Activated CD4-positive, alpha-beta T cell treated with anti-CD3 and anti-CD28 coated beads, Interleukin-2, amount 10 ng/mL, durations not matched to agents 24 days and 14 days (primary cell): ENCODE measurements at regions not wholly inside any gene's neighbourhood (a gene's known extent, or its start where the extent isn't known, plus 50 kb on each side); places are given as distances from the start of the nearest gene placed in this dataset.

Experiments
- DNase-seq: peaks from one replicate; pipeline ENCODE4 v3.0.0; 2022
- H3K27ac Mint-ChIP-seq: one replicate; pipeline ENCODE4 v1.8.0; 2022; ENCODE audit warnings: mild to moderate bottlenecking, mixed read lengths
- H3K27me3 Mint-ChIP-seq: one replicate; pipeline ENCODE4 v1.8.0; 2022; ENCODE audit warnings: mixed read lengths
- H3K36me3 Mint-ChIP-seq: one replicate; pipeline ENCODE4 v1.8.0; 2022; ENCODE audit warnings: low read depth, mild to moderate bottlenecking, mixed read lengths
- H3K4me1 Mint-ChIP-seq: one replicate; pipeline ENCODE4 v1.8.0; 2021; ENCODE audit warnings: mixed read lengths
- H3K4me3 Mint-ChIP-seq: one replicate; pipeline ENCODE4 v1.8.0; 2022; ENCODE audit warnings: mild to moderate bottlenecking, moderate library complexity, mixed read lengths
- H3K9me3 Mint-ChIP-seq: one replicate; pipeline ENCODE4 v1.8.0; 2021; ENCODE audit warnings: mixed read lengths
- intact Hi-C: fragments of 100-400 bp; cut with micrococcal nuclease; formaldehyde crosslinking; loops from one replicate; pipeline ENCODE4 v1.15.1; 2023

DNA sequence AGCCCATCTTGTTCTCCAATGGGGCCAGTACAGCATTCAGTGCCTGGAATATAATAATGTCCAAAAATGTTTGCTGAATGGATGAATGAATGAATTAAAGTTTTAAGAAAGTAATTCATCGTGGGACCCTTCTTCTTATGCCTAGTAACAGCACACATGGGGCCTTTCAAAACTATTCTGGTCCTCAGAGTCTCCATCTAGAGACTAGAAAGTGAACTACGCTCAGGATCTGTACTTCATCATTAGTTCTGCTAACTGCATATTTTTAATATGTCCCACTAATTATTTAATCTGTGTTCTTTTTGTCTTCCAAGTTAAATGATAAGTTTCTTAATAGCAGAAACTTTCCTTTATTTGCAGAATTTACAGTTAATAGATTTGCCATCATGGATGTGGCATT is 172.5 kb downstream of the SMAD2 start:
- peak; percentile 51 for DNase-seq
- Mint-ChIP-seq H3K36me3 (no peaks in the 10 kb centered on the region), H3K27ac (no peak overlapping the region), H3K4me3 (no peak overlapping the region), H3K4me1 (no peaks in the 10 kb centered on the region), H3K27me3 (peaks cover 14% of the 10 kb centered on the region), H3K9me3 (peaks cover 6% of the 10 kb centered on the region)
- intact Hi-C loops = no loop called here

DNA sequence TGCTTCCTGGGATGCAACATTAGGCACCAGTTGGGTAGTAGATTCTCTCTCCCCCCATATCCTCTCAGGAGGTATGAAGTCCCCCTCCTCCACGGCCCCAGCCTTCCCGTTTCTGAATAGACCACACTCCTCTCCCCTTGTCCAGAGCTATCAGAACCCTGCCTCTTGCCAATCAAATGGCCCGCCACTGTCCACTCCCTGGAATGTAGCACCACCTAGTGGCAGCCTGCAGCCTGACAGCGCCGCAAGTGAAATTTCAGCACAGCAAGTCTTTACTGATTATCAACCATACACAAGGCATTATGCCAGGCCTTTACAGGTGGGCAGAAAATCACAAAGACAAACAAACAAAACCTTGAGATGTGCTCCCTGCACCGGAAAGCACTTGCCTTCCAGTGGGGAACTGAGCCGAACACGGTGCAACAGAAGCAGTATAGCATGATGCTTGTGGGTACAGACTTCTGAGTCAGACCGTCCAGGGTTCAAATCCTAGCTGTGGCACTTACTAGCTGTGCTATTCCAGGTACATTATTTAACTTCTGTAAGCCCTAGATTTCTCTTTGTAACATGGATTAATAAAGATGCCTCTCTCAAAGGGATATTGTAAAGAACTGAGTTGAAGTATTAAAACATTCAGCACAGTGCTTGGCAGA is 174.0 kb downstream of the SMAD2 start:
- no peaks in the 10 kb centered on the region for H3K36me3 Mint-ChIP-seq
- intact Hi-C loops = no loop called here
- H3K4me3 Mint-ChIP-seq = no peak overlapping the region
- peaks cover 7% of the 10 kb centered on the region for H3K27me3 Mint-ChIP-seq
- peaks cover 6% of the 10 kb centered on the region for H3K9me3 Mint-ChIP-seq
- H3K27ac Mint-ChIP-seq = no peak overlapping the region
- no peaks in the 10 kb centered on the region for H3K4me1 Mint-ChIP-seq
- DNase-seq = peak; percentile 88

DNA sequence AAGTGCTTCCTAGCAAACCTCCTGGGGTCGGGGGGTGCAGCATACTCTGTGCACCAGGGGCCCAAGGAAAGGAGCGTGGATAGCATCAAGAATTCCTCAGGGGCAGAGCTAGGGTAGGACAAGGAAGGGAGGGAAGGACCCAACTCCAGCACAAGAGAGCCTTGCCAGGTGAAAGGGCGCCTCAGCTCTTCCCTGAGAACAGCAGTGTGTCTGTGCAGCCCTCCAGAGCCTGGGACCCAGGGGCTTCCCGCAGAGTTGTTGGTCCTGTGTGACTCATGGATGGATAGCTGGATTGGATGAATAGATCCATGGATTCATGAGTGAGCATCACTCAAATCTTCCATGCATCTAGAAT is 175.4 kb downstream of the SMAD2 start:
- no peaks in the 10 kb centered on the region for H3K36me3 Mint-ChIP-seq
- intact Hi-C loops = no loop called here
- no peaks in the 10 kb centered on the region for H3K4me1 Mint-ChIP-seq
- H3K27me3 Mint-ChIP-seq = peaks cover 3% of the 10 kb centered on the region
- peaks cover under 1% of the 10 kb centered on the region for H3K9me3 Mint-ChIP-seq
- peak; percentile 52 for DNase-seq
- no peak overlapping the region for H3K27ac Mint-ChIP-seq
- H3K4me3 Mint-ChIP-seq = no peak overlapping the region

DNA sequence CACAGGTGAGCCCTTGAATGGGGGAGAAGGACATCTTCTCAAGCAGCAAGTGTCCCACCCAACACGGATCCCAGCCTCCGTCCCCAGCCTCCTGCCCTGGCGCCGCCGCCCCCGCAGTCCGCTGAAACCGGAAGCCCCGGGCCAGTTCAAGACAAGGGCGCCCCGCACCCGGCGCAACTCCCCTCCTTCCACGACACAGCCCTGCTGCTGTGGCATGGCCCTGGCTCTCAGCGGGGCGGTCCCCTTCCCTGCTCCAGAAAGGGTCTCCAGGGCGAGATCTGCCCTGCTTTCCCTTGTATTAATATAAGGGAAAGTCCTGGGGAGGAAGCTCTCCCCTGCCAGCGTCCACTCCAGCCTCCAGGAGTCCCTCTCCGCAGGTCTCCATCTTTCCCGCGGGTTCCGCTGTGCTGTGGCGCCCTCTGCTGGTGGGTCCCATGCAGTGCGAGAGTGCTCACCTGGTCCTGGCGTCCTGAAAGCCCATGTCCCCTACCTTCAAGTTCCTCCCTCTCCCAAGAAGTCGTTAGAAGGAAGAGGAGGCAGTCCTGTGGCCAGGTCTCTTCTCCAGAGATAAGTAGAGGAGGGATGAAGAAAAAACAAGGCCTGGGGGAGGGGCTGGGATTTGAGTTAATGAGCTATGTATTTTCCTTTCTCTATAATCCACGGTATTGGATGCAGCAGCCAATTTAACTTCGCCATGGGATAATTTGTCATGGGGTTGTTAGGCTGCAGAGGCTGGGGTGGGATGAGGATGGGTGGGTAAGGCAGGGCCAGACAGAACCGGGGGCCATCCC is 176.0 kb downstream of the SMAD2 start:
- H3K36me3 Mint-ChIP-seq = no peaks in the 10 kb centered on the region
- intact Hi-C loops = no loop called here
- no peaks in the 10 kb centered on the region for H3K9me3 Mint-ChIP-seq
- H3K4me3 Mint-ChIP-seq = no peak overlapping the region
- peaks cover 3% of the 10 kb centered on the region for H3K27me3 Mint-ChIP-seq
- peak; percentile 88 for DNase-seq
- H3K4me1 Mint-ChIP-seq = peaks cover under 1% of the 10 kb centered on the region
- H3K27ac Mint-ChIP-seq = no peak overlapping the region

DNA sequence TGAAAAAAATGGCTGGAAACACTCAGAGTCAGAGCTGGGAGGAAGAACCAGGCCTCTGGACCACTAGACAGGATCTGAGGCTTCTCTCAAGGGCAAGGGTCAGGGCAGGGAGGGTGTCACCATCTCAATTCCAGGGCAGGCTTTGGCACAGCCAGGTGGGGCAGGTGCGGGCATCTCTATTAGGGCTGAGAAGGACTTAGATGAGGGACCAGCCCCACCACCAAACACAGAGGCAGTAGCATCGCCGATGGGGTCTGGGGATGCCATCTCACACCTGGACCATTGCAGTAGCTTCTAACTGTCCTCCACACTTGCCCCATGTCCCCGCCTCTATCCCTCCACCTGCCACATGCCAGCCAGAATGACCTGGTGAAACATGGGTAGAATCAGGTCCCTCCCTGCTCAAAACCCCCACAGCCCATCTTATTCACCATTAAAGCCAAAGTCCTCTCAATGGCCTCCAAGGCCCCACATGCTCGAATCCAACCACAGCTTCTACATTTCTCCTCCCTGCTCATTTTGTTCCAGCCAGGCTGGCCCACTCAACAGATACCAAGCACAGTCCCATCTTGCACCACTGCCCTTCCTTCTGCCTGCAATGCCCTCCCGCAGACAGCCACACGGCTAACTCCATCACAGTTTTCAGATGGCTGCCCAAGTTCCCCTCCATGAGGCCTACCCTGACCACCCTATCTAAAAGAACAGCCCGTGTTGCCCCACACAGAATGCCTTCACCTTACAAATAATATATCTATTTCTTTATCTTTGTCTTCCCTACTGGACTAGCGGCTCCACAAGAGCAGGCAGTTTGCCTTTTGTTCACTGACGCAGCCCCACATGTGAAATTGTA is 177.4 kb downstream of the SMAD2 start:
- H3K4me3 Mint-ChIP-seq = no peak overlapping the region
- H3K36me3 Mint-ChIP-seq = no peaks in the 10 kb centered on the region
- intact Hi-C loops = loop anchor here (2.0 kb wide), 1 partner anchor 538 kb away; no protein-coding TSS in a partner anchor
- no peaks in the 10 kb centered on the region for H3K9me3 Mint-ChIP-seq
- peaks cover 4% of the 10 kb centered on the region for H3K4me1 Mint-ChIP-seq
- peaks cover 5% of the 10 kb centered on the region for H3K27me3 Mint-ChIP-seq
- H3K27ac Mint-ChIP-seq = no peak overlapping the region
- DNase-seq = peak; percentile 53

DNA sequence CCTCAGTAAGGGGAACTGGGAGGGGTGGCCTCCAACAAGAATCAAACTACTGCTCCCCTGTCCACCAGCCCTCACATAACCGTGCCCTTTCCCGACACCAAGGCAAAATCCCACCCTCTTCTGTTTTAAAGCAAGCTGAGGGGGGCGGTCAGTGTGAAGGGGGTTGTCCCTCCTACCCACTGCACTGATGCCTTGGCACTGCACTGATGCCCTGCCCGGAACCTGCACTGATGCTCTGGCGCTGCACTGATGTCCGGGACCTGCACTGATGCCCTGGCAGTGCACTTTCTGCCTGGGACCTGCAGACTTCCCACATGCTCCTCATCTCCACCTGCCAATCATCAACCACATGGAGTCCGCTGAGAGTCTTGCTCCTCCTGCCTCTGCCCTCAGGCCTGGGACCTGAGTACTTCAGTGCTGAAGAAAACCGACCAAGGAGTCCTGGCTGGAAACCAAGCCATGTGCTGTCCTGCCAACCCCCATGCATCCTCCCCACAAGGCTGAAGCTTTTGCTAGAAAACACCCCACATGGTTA is 179.5 kb downstream of the SMAD2 start:
- no peak overlapping the region for H3K27ac Mint-ChIP-seq
- peaks cover 9% of the 10 kb centered on the region for H3K27me3 Mint-ChIP-seq
- peaks cover 4% of the 10 kb centered on the region for H3K4me1 Mint-ChIP-seq
- no peaks in the 10 kb centered on the region for H3K9me3 Mint-ChIP-seq
- no peaks in the 10 kb centered on the region for H3K36me3 Mint-ChIP-seq
- intact Hi-C loops = no loop called here
- peak; percentile 54 for DNase-seq
- H3K4me3 Mint-ChIP-seq = no peak overlapping the region

DNA sequence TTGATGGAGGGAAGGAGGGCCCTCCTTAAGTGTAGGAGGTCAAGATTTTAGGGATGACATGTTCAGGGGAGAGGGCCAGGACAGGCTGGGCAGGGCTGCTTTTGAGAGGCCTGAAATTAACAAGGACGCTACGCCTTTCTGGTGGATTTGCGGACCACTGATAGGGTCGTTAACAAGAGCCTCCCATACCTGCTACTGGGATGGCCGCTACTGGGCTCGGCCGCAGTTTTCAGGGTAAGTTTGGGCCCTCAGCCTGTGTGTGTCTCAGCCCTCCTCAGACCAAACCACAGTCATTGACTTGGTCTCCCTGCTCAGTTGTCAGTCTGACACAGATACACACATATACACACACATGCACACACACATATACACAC is 180.9 kb downstream of the SMAD2 start:
- H3K4me3 Mint-ChIP-seq = no peak overlapping the region
- no peak overlapping the region for H3K27ac Mint-ChIP-seq
- peaks cover 4% of the 10 kb centered on the region for H3K4me1 Mint-ChIP-seq
- intact Hi-C loops = loop anchor here (2.0 to 5.0 kb wide), 2 partner anchors 352 to 649 kb away; no protein-coding TSS in a partner anchor
- no peaks in the 10 kb centered on the region for H3K36me3 Mint-ChIP-seq
- peaks cover 13% of the 10 kb centered on the region for H3K27me3 Mint-ChIP-seq
- DNase-seq = no peak
- no peaks in the 10 kb centered on the region for H3K9me3 Mint-ChIP-seq

DNA sequence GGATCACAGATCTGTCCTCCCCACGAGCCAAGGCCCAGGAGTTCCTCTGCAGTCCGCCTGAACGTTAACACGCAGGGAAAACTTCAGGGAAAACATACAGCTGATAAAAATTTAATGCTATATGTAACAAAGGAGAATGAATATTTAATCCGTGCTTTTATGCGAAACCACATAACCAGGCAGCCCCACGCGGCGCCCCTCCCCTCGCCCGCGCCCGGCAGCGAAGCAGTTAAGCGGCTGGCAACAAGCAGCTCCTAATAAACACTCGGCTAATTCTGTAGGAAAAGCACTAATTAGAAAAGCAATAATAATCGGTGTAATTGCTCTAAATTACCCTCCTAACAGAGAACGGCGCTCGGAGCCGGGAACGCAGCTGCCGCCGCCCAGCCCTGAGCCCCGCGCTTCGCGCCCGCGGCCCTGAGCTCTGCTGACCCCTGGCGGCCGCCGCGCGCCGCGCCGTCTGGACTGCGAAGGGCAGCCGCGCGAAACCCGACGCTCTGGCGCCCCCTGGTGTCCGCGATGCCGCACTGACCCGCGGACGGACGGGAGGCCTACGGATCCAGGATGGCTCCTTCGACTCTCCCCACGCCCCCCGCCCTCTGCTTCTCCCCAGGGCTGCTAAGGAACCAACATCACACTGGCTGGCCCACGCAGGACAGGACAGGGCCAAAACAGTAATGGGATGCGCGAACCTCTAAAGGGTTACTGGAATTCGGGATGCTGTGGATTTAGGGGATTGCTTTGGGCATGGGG is 181.4 kb downstream of the SMAD2 start:
- H3K4me3 Mint-ChIP-seq = peak overlapping the region; percentile 39

DNA sequence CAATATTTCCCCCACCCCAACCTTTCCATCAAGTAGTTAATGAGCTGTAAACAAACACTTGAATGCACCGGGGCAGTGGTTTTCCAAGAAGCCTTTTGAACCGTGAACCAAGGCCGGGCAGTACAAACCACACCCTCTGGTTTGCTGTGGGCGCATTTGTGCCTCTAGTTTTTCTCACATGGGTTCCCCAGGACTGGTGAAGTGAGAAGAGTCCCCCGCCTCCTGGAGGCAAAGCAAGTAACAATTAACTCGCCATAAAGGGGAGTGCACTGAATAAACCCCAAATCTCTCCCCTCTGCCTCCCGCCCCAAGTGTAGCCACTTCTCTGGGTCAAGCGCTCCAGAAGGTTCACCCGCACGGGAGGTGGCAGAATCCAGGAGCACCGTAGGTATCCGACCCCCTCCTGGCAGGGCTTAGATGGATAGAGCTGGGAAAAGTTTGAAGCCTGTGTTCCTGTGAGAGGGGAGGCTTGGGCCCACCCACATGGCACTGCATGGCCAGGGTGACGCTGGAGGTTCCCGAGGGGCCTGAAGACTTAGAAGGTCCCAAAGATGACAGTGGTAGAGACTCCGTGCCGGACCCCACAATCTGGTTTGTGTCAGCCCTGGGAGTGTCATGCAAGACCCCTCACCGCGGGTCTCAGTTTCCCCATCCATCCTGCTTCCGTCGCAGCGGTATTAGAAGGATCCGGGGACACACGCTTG is 182.2 kb downstream of the SMAD2 start:
- H3K4me1 Mint-ChIP-seq = peaks cover 4% of the 10 kb centered on the region
- H3K27me3 Mint-ChIP-seq = peaks cover 18% of the 10 kb centered on the region
- H3K27ac Mint-ChIP-seq = peak overlapping the region; percentile 34
- H3K36me3 Mint-ChIP-seq = no peaks in the 10 kb centered on the region
- peak; percentile 53 for DNase-seq
- H3K4me3 Mint-ChIP-seq = no peak overlapping the region
- no peaks in the 10 kb centered on the region for H3K9me3 Mint-ChIP-seq
- intact Hi-C loops = loop anchor here (2.0 to 5.0 kb wide), 2 partner anchors 351 to 647 kb away; no protein-coding TSS in a partner anchor

More for the DNA sequence above, 181.4 kb downstream of the SMAD2 start:
- Mint-ChIP-seq H3K27me3 (peaks cover 15% of the 10 kb centered on the region), H3K4me1 (peaks cover 4% of the 10 kb centered on the region), H3K9me3 (no peaks in the 10 kb centered on the region), H3K36me3 (no peaks in the 10 kb centered on the region), H3K27ac (peak overlapping the region; percentile 34)
- intact Hi-C loops = loop anchor here (2.0 to 5.0 kb wide), 2 partner anchors 352 to 648 kb away; no protein-coding TSS in a partner anchor
- DNase-seq = peak; percentile 96

DNA sequence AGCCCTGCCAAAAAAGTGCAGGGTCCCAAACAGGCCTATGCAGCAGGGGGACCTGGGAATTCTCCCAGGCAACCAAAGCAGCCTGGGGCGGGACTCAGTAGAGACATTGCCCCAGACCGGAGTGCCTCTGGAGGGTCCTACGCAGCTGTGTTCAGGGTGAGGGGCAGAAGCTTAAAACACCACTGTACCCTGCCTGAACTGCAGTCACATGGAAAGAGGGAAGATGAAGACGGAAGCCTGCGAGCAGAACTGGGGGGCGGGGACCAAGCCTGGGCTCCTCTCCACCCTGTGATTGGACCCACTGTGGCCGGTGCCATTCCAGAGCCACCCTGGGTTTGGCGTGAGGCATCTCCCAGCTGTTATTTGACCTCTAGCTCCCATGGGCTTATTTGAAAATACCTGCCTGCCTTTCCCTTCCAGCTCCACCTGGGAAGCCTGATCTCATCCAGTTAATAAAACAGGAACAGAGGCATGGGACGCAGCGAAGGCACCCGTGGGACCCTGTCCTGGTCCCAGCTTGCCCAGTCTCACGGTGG is 183.1 kb downstream of the SMAD2 start:
- Mint-ChIP-seq H3K4me3 (no peak overlapping the region), H3K27ac (no peak overlapping the region), H3K4me1 (peaks cover 4% of the 10 kb centered on the region), H3K9me3 (no peaks in the 10 kb centered on the region), H3K36me3 (no peaks in the 10 kb centered on the region), H3K27me3 (peaks cover 23% of the 10 kb centered on the region)
- intact Hi-C loops = loop anchor here (5.0 kb wide), 1 partner anchor 350 kb away; no protein-coding TSS in a partner anchor
- no peak for DNase-seq

DNA sequence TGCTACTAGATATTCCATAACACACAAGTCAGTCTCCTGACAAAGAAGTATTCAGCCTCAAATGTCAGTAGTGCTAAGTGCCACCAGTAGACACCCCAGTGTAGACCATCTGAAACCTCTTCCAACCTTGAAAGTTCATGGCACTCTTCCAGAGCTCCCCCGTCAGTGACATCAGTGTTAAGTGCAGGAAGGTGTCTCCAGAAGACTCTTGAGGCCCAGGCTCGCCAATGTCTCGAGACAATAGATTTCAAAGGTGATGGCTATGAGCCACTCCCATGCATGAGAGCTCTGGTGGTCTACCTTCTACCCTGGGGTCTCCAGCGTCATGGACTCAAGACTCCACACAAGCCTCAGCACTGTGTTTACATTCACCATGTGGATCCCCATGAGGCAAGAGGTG is 183.8 kb downstream of the SMAD2 start:
- Mint-ChIP-seq H3K4me1 (peaks cover 4% of the 10 kb centered on the region), H3K27me3 (peaks cover 26% of the 10 kb centered on the region), H3K4me3 (no peak overlapping the region), H3K9me3 (no peaks in the 10 kb centered on the region), H3K36me3 (no peaks in the 10 kb centered on the region), H3K27ac (no peak overlapping the region)
- no peak for DNase-seq
- intact Hi-C loops = loop anchor here (5.0 kb wide), 1 partner anchor 349 kb away; no protein-coding TSS in a partner anchor

DNA sequence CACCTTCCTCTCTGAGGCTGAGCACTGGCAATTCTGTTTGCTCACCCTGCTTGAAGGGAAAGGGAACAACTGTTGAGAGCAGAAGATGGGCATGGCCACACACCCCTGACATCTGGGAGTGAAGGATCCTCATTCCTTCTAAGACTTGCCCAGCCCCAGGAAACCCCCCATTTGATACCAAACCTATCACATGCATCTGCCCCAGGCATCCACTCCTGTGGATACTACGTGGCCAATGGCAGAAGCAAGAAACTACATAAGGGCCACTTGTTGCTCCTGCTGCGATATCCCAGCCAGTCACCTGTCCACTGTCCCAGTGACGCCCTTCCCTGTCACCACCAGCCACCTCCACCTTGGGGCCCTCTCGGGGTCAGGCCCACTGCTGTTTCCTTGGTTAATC is 185.2 kb downstream of the SMAD2 start:
- intact Hi-C loops = loop anchor here (5.0 kb wide), 1 partner anchor 348 kb away; no protein-coding TSS in a partner anchor
- H3K27ac Mint-ChIP-seq = no peak overlapping the region
- H3K9me3 Mint-ChIP-seq = no peaks in the 10 kb centered on the region
- DNase-seq = no peak
- peaks cover 4% of the 10 kb centered on the region for H3K4me1 Mint-ChIP-seq
- no peaks in the 10 kb centered on the region for H3K36me3 Mint-ChIP-seq
- H3K27me3 Mint-ChIP-seq = peaks cover 30% of the 10 kb centered on the region
- no peak overlapping the region for H3K4me3 Mint-ChIP-seq
